ENCODE measurements at regions not wholly inside any gene's neighbourhood (a gene's known extent, or its start where the extent isn't known, plus 50 kb on each side); places are given as distances from the start of the nearest gene placed in this dataset.

GRCh38 chr2:100222844-100223243 lies 80.5 kb upstream of the AFF3 start:
- Histone ChIP-seq H3K27ac (no peak overlapping the region), H3K4me3 (no peak overlapping the region), H3K4me1 (no peaks in the 10 kb centered on the region), H3K27me3 (no peaks in the 10 kb centered on the region), H3K36me3 (no peaks in the 10 kb centered on the region), H3K9me3 (no peaks in the 10 kb centered on the region)
- ATAC-seq: peak; percentile 84
- intact Hi-C loops (cut with DNase I): no loop called here
- DNase-seq: no peak
- TF ChIP-seq CTCF (IDR thresholded peaks at IDR 0.05): no peak

GRCh38 chr2:100218552-100218951 lies 76.2 kb upstream of the AFF3 start:
- Histone ChIP-seq H3K4me3 (no peak overlapping the region), H3K9me3 (no peaks in the 10 kb centered on the region), H3K27ac (no peak overlapping the region), H3K4me1 (peaks cover 12% of the 10 kb centered on the region), H3K36me3 (no peaks in the 10 kb centered on the region), H3K27me3 (no peaks in the 10 kb centered on the region)
- ATAC-seq (no peak), DNase-seq (no peak)
- TF ChIP-seq CTCF (IDR thresholded peaks at IDR 0.05): no peak
- intact Hi-C loops (cut with DNase I): no loop called here

- no peaks in the 10 kb centered on the region for H3K36me3 ChIP-seq
- no peak for TF ChIP-seq CTCF (IDR thresholded peaks at IDR 0.05)
- no peaks in the 10 kb centered on the region for H3K27me3 ChIP-seq
- no peak overlapping the region for H3K27ac ChIP-seq
- DNase-seq (no peak), ATAC-seq (no peak)
- no peak overlapping the region for H3K4me3 ChIP-seq
- no peaks in the 10 kb centered on the region for H3K9me3 ChIP-seq
- peaks cover 12% of the 10 kb centered on the region for H3K4me1 ChIP-seq
- intact Hi-C loops (cut with DNase I): no loop called here
Observed at GRCh38 chr2:100217323-100217722, 74.9 kb upstream of the AFF3 start.

GRCh38 chr2:100216015-100216414 lies 73.6 kb upstream of the AFF3 start:
- H3K4me3 ChIP-seq: no peak overlapping the region
- DNase-seq: no peak
- peaks cover 12% of the 10 kb centered on the region for H3K4me1 ChIP-seq
- H3K9me3 ChIP-seq: no peaks in the 10 kb centered on the region
- no peaks in the 10 kb centered on the region for H3K27me3 ChIP-seq
- no peak overlapping the region for H3K27ac ChIP-seq
- no peak for TF ChIP-seq CTCF (IDR thresholded peaks at IDR 0.05)
- no peak for ATAC-seq
- H3K36me3 ChIP-seq: no peaks in the 10 kb centered on the region
- intact Hi-C loops (cut with DNase I): no loop called here

- Histone ChIP-seq H3K4me1 (peaks cover 12% of the 10 kb centered on the region), H3K9me3 (no peaks in the 10 kb centered on the region), H3K4me3 (no peak overlapping the region), H3K36me3 (no peaks in the 10 kb centered on the region), H3K27ac (no peak overlapping the region), H3K27me3 (no peaks in the 10 kb centered on the region)
- no peak for DNase-seq
- ATAC-seq: peak; percentile 14
- no peak for TF ChIP-seq CTCF (IDR thresholded peaks at IDR 0.05)
- intact Hi-C loops (cut with DNase I): no loop called here
Observed at GRCh38 chr2:100215371-100215770, 73.0 kb upstream of the AFF3 start.

GRCh38 chr2:100214265-100214971 lies 72.0 kb upstream of the AFF3 start:
- Histone ChIP-seq H3K4me3 (no peak overlapping the region), H3K27me3 (no peaks in the 10 kb centered on the region), H3K9me3 (no peaks in the 10 kb centered on the region), H3K27ac (no peak overlapping the region), H3K36me3 (no peaks in the 10 kb centered on the region), H3K4me1 (peaks cover 12% of the 10 kb centered on the region)
- ATAC-seq: peak; percentile 45
- no peak for DNase-seq
- no peak for TF ChIP-seq CTCF (IDR thresholded peaks at IDR 0.05)
- intact Hi-C loops (cut with DNase I): no loop called here
